HG03460 (cell line): ENCODE measurements at regions not wholly inside any gene's neighbourhood (a gene's known extent, or its start where the extent isn't known, plus 50 kb on each side); places are given as distances from the start of the nearest gene placed in this dataset.
"Not testable (repeated sequence)": the region's sequence is repeated elsewhere in the genome, so short reads cannot be mapped to it uniquely, and the experiment has no call there.

Source experiments
- ATAC-seq: cut with Tn5 transposase; IDR thresholded peaks from one replicate; pipeline ENCODE4 v1.9.1; 2021; ENCODE audit not compliant: unreplicated experiment

DNA sequence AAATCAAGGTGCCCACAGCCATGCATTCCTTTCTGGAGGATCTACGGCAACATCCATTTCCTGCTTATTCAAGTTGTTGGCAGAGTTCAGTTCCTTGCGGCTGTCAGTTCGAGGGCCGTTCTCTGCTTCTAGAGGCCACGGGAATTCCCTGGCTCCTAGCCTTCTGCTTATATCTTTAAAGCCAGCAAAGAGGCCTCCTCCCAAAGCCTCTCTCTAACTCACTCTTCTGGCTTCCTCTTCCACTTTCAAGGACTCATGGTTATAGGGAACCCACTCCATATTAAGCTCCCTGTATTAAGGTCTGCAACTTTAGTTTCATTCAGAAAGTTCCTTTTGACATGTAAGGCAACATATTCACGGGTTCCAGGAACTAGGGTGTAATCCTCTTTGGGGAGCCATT, 150.1 kb upstream of the RMP24 start:
- no peak for ATAC-seq

DNA sequence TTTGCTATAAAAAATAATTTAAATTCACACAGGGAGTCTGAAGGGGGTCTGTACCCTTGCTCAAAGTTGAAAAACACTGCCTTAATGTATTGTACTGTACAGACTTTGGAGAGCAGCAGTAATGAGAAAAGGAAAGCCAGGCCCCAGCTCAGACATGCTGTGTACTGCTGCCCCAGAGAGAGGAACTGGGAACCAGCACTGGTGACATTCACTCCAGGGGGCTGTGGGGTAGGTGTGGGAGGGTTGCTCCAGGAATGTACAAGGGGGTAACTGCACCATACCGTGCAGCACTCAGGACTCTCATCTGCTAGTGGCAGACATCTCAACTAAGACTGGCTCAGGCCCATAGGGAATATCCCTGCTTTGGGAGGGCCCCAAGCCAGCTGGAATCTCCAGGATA, 146.0 kb upstream of the RMP24 start:
- ATAC-seq: no peak

DNA sequence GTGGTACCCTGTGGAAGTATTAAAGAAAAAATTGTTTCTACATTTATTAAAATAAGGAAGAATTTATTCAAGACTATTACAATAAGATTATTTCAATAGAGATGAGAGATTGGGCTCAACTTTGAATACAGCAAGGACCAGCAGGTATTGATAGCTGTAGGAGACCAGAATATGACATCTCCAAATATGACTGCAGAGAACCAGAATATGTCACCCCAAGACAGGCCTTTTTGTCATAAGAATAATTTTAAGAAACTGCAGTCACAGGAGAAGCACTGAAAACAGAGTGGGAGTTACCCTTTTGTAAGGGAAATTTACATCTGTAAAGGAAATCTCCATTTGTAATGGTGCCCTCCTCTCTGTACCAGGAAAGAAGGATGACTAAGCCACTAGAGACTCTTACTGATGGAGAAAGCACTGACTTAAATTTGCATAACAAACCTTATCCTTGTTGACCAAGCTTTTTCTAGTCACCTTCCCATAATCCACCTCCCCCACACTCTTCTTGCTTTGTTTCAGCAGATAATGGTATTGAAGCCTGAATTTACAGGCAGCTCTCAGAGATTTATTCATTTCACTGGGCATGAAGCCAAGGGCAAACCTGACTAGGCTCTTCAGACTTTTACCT, 145.1 kb upstream of the RMP24 start:
- no peak for ATAC-seq

DNA sequence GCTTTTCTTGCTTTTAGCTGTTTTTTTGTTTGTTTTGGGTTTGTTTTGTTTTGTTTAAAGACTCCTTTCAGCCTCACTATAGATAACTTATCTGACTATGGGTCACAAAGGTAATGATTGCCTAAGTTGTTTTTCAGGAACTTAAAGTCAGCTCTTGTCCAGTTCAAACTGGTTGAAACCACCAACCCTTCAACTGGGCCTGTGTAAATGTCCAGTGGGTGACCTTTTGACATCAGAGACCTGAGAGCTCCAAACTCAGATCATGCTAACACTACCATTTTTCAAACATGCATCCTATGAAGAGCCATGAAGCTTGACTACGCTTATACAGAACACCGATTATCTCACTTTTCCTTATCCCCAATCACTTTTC, 144.6 kb upstream of the RMP24 start:
- ATAC-seq: no peak

DNA sequence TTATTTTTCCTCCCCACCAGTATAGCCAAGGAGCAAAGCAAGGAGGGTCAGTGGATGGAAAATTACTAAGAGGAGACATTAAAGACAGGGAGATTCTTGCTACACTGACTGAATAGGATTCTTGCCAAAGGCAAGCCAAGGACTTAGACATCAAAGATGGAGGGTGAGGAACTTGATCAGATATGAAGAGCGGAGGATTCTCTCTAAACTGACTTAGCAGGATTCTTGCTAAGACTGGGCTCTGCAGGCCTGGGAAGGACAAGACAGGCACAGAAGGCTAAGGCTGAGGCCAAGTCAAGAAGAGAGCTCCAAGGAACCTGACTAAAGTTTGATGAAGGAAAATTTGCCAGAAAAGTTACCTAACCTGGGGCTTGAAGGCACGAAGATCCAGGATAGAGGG, 143.9 kb upstream of the RMP24 start:
- ATAC-seq: no peak

DNA sequence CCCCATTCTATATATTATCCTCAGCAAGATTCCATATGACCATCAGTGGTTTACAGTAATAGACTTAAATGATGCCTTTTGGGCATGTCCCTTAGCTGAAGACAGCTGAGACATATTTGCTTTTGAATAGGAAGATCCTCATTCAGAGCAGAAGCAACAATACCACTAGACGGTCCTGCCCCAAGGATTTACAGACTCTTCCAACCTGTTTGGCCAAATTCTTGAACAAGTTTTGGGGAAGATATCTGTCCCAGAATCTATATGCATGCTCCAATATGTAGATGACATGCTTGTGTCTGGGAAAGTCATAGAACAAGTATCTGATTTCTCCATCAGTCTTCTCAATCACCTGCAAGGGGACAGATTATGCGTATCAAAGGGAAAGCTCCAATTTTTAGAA, 137.1 kb upstream of the RMP24 start:
- no peak for ATAC-seq

DNA sequence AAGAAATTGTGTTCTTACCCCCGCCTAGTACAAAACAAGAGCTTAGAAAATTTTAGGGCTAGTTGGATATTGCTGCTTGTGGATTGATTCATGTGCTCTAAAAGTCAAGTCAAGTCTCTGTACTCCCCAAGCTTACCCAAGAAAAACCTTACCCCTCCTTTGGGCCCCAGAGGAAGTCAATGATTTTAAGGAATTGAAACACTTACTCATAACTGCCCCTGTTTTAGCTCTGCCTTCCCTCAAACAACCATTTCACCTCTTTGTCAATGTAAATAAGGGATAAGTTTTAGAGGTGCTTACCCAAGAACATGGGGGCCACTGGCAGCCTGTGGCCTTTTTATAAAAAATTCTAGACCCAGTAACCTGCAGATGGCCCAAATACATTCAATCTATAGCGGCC, 136.6 kb upstream of the RMP24 start:
- peak; percentile 95 for ATAC-seq

DNA sequence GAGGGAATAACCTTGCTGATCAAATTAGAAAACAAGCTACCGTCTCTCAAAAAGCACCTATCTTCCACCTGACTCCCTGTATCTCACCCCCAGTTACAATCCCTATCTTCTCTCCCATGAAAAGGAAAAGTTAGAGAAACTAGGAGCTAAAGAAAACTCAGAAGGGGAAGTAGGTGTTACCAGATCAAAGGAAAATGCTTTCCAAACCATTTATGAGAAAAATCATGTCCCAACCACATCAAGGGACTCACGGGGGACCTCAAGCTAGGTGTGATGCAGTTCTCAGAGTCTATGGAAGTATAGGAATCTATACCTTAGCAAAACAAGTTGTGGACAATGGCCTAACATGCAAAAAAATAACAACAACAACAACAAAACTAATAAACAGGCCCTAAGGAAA, 135.5 kb upstream of the RMP24 start:
- no peak for ATAC-seq

DNA sequence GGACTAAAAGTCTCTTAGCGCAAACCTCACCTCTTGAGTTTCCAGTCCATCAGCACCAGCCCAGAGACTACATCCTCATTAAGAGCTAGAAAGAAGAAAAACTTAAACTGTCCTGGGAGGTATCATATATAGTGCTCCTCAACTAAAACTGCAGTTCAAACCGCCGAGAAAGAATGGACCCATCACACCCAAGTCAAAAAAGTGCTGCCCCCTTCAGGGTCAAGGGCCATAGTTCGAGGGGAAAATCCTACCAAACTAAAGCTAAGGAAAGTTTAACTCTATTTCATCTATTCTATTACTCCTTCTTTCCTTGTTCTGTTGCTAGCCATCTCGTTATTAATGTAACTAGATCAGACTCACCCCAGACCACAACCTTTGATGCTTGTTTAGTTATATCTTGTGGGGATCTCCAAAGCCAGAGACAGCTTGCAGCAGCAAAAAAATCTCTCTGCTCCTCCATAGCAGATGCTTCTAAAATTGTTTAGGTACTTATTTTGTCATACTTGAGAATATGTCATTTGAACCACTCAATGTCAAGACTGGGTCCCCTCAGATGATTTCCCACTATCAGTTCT, 134.5 kb upstream of the RMP24 start:
- ATAC-seq: no peak

DNA sequence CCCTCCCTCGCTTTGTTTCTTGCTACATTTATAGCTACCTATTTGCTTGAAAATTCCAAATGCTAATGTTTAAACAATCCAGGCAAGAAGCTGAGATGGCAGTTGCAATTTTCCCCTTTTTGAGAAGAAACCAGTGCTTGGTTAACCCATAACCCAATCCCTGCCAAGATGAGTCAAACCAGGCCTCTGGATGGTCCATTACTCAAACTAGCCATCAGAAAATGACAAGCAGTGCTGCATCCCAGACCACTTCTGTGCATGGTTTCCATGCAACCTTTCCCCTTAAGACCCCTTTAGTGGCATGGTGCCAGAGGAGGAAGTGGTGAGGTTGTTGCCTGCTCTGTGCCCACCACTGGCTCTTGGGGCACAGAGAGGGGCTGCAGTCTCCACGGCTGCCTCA, 131.2 kb upstream of the RMP24 start:
- ATAC-seq: no peak

DNA sequence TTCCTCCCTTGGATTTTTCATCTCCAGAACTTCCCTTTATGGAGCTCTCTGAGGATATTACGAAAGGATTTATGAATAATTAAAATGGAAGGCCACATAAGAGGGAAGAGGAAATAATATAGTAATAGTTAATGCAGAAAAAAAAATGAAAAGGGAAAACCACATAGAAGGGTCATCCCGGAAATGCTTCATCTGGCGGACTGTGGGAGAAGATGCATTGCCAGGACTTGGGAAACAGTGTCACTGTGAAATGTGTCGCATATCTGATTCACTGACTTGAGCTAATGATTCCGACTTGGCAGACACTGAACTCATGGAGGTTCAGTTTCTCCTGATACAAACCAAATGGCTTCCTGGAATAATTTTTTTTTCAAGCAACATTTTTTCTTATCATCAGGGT, 129.9 kb upstream of the RMP24 start:
- no peak for ATAC-seq

DNA sequence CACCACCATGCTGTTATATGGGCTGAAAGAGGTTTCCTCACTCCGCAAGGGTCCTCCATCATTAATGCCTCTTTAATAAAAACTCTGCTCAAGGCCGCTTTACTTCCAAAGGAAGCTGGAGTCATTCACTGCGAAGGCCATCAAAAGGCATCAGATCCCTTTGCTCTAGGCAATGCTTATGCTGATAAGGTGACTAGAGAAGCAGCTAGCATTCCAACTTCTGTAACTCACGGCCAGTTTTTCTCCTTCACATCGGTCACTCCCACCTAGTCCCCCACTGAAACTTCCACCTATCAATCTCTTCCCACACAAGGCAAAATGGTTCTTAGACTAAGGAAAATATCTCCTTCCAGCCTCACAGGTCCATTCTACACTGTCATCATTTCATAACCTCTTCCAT, 124.2 kb upstream of the RMP24 start:
- ATAC-seq: not testable (repeated sequence)

DNA sequence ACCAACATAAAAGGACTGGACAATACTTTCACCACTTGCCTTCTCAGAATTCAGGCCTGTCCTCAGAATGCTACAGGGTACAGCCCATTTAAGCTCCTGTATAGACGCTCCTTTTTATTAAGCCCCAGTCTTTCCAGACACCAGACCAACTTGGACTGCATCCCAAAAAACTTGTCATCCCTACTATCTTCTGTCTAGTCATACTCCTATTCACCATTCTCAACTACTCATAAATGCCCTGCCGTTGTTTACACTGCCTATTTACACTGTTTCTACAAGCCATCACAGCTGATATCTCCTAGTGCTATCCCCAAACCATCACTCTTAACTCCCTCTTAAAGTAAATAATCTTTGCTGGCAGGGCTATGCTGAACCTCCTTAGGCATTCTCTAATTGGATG, 123.2 kb upstream of the RMP24 start:
- not testable (repeated sequence) for ATAC-seq

DNA sequence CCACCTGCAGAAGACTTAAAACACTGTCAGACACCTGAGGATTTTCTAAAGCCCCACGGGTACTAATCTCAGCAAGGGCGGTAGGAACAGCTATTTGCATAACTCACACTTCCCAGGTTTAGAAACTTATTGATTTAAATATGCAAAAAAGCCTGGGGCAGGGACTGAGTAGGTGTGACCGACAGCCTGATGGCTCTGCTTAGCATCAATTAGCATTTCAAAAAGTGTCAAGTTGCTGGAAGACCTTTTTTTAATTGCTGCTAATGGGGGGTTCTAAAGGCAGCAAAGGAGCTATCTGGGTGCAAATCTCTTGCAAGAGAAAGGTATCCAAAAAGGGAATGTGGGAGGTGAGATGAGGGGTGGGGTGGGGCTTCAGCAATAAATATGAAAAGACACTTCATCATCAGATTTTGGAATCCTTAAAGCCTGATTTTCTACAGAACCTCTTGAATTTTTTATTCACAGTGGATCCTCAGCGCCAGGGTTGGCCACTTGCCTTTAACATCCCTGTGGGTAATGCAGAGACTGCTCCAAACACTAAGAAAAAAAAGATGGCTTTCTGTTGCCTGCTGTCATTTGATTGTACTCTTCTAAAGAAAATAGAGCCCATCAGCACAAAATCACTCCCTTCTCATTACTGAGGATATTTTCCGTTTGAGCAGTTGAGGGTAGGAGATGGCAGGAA, 121.1 kb upstream of the RMP24 start:
- ATAC-seq: no peak

DNA sequence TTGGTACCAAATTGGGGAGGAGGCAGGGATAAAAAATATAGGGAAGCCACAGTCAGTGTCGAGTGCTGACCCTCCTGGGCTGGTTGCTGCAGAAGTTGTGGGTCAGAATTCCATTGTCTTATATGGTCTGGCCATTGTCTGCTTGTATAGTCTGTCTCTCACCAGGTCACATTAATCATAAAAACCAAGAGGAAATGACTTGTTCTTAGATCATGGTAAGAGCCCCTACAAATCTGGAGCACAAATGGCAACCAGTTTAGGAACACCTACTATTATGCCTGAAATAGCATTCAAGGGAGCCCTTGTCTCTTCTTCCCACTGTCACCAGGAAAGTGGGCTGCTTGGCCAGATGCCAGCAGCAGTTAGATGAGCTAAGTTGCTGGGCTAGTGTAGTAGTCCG, 119.7 kb upstream of the RMP24 start:
- no peak for ATAC-seq

DNA sequence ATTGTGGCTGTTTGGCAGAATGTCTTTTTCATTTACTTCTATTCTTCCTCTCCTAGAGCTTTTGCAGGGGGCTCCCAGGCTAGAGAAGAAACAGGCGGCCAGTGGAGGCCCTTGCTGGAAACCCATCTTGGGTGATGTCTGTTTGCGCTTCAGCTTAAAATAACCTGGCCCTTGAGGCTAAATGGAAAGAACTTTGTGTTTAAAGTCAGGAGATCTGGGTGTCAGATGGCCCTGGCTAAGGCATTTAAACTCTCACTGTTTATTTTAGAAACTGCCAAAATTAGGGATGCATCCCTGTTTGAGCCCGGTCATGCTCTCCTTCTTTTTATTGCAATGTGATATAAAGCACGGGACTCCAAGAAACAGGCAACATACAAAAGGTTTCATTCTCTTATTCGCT, 118.4 kb upstream of the RMP24 start:
- ATAC-seq: no peak

DNA sequence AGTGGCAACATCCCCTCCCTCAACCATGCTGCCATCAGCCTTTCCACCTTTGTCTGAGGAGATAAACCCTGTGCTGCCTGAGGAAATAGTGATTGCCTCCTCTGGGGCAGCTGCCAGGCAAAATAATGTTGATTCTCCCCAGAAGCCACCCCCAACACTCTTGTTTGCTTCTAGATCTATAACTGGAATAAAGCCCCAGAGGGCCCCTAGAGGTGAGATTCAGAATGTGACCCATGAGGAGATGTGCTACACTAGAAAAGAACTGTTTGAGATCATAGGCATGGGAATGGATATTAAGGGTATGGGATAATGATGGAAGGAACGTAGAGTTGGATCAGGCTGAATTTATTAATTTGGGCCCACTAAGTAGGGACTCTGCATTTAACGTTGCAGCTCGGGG, 116.3 kb upstream of the RMP24 start:
- no peak for ATAC-seq

DNA sequence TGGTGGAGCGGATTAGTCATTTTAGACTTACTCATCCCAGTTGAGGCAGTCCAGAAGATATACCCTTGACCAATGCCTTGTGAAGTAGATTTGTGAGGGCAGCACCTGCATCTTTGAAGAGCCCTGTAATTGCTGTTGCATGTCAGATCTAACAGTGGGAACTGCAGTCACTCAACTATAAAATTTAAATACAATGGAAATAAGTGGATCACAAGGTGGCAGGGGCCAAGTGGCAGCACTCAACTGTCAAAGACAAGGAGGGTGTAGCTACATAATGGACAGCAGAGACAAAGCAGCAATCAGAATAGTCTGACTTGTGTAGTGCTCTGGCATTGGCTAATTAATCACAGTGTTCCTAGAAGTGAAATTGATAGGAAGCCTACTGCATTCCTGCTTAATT, 115.8 kb upstream of the RMP24 start:
- ATAC-seq: not testable (repeated sequence)

DNA sequence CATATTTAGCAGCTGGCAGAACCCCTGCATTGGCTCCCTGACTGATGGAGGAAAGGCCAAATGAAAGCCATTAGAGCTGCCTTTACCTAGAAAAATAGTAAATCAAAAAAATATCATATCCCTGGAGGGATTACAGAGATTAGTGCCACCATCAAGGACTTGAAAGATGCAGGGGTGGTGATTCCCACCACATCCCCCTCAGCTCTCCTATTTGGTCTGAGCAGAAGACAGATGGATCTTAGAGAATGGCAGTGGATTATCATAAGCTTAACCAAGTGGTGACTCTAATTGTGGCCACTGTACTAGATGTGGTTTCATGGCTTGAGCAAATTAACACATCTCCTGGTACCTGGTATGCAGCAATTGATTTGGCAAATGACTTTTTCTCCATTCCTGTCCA, 114.9 kb upstream of the RMP24 start:
- not testable (repeated sequence) for ATAC-seq

DNA sequence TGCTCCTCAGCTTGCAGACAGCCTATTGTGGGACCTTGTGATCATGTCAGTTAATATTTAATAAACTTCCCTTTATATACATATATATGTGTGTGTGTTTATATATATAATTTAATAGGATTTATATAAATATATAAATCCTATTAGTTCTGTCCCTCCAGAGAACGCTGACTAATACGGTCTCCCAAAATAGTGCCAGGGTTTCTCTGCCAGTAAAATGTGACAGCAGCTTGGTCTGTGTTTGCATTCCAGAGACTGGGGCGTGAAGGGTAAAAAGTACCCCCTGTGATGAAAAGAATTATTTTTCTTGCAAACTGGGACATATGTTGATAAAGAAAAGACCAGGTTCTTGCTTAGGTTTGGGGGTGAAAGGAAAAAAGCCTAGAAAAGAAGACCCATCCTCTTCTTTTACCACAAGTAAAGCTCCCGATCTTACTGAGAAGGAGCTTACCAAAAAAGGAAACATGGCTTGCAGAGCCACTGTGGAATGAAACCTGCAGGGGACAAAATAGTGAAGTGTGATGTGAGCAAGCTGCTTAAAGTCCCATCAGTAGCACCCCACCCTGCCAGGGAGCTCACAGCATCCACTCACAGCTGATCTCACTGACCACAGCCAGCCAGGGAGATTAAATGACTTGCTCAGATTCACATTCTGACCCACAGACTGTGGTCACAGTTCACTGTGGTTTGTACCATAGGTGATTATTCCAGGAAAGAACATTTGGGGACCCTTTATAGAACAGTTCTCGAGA, 110.9 kb upstream of the RMP24 start:
- no peak for ATAC-seq

DNA sequence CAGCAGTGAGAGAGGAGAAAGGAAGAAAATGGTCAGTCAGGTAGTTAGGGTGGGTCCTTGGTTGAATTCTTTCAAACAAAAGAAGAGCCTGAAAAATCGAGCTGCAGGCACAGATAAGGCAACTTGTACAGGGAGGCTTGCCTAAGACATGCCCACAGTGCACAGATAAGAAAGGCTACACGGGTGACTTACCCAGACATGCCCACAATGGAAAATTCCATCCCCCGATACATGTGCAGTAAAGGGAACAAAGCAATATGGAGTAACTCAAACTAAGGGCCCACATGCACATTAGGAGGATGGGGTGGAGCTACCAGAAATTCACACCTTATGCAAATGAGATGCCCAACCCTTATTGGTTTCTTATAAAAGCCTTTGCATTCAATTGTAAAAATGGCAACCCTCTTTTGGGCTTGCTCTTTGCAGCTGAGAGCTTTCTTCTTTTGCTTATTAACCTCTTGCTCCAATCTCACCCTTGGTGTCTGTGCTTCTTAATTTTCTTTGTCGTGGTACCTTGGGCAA, 110.3 kb upstream of the RMP24 start:
- ATAC-seq: no peak

DNA sequence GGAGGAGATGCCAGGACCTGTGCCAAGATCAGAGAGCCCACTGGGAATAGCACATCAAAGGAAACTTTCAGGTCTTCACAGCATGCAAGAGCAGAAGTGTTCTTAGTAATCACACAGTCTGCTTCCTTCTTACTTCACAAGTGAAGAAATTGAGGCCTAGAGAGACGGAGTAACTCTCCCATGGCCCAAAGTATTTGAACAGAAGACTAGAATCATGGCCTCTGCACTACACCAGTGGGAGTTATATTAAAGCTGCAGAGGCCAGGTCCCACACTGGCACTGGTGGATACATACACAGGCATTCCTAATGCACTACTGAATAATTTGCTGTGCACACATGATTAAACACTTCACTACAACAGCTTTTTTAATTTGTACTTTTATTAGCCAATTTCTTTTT, 107.6 kb upstream of the RMP24 start:
- no peak for ATAC-seq
